ENCODE measurements at regions not wholly inside any gene's neighbourhood (a gene's known extent, or its start where the extent isn't known, plus 50 kb on each side); places are given as distances from the start of the nearest gene placed in this dataset.

- Histone ChIP-seq H3K4me3 (no peak overlapping the region), H3K36me3 (no peaks in the 10 kb centered on the region), H3K27ac (no peak overlapping the region), H3K9me3 (no peaks in the 10 kb centered on the region), H3K4me1 (no peaks in the 10 kb centered on the region), H3K27me3 (no peaks in the 10 kb centered on the region)
- no peak for DNase-seq
- TF ChIP-seq CTCF (IDR thresholded peaks at IDR 0.05) (no peak), POLR2A (IDR thresholded peaks at IDR 0.05) (no peak)
- intact Hi-C loops (cut with DNase I; ENCODE audit: low total_unique reads), result no loop called here
These were observed 122.2 kb downstream of the ACTL8 start for GRCh38 chr1:17877316-17877715.

- no peak for DNase-seq
- Histone ChIP-seq H3K27me3 (no peaks in the 10 kb centered on the region), H3K27ac (no peak overlapping the region), H3K9me3 (no peaks in the 10 kb centered on the region), H3K4me3 (no peak overlapping the region), H3K36me3 (no peaks in the 10 kb centered on the region), H3K4me1 (no peaks in the 10 kb centered on the region)
- intact Hi-C loops (cut with DNase I; ENCODE audit: low total_unique reads), result no loop called here
- TF ChIP-seq POLR2A (IDR thresholded peaks at IDR 0.05) (no peak), CTCF (IDR thresholded peaks at IDR 0.05) (no peak)
These were observed 122.8 kb downstream of the ACTL8 start for GRCh38 chr1:17877896-17878295.

GRCh38 chr1:17878837-17879236 is 123.7 kb downstream of the ACTL8 start:
- Histone ChIP-seq H3K27me3 (no peaks in the 10 kb centered on the region), H3K4me1 (no peaks in the 10 kb centered on the region), H3K36me3 (no peaks in the 10 kb centered on the region), H3K4me3 (no peak overlapping the region), H3K9me3 (no peaks in the 10 kb centered on the region), H3K27ac (no peak overlapping the region)
- no peak for DNase-seq
- intact Hi-C loops (cut with DNase I; ENCODE audit: low total_unique reads), result no loop called here
- TF ChIP-seq POLR2A (IDR thresholded peaks at IDR 0.05) (no peak), CTCF (IDR thresholded peaks at IDR 0.05) (no peak)

- Histone ChIP-seq H3K9me3 (no peaks in the 10 kb centered on the region), H3K4me1 (no peaks in the 10 kb centered on the region), H3K36me3 (no peaks in the 10 kb centered on the region), H3K27me3 (no peaks in the 10 kb centered on the region), H3K27ac (no peak overlapping the region), H3K4me3 (no peak overlapping the region)
- intact Hi-C loops (cut with DNase I; ENCODE audit: low total_unique reads), result no loop called here
- no peak for DNase-seq
- TF ChIP-seq POLR2A (IDR thresholded peaks at IDR 0.05), result no peak
- TF ChIP-seq CTCF (IDR thresholded peaks at IDR 0.05), result no peak
These were observed 125.3 kb downstream of the ACTL8 start for GRCh38 chr1:17880449-17880848.

- Histone ChIP-seq H3K4me3 (no peak overlapping the region), H3K36me3 (no peaks in the 10 kb centered on the region), H3K9me3 (no peaks in the 10 kb centered on the region), H3K27me3 (no peaks in the 10 kb centered on the region), H3K4me1 (no peaks in the 10 kb centered on the region), H3K27ac (no peak overlapping the region)
- TF ChIP-seq CTCF (IDR thresholded peaks at IDR 0.05) (no peak), POLR2A (IDR thresholded peaks at IDR 0.05) (no peak)
- intact Hi-C loops (cut with DNase I; ENCODE audit: low total_unique reads), result no loop called here
- DNase-seq, result no peak
These were observed 126.6 kb downstream of the ACTL8 start for GRCh38 chr1:17881761-17882160.

All from uterus (tissue), 3 donors.